ENCODE measurements at regions not wholly inside any gene's neighbourhood (a gene's known extent, or its start where the extent isn't known, plus 50 kb on each side); places are given as distances from the start of the nearest gene placed in this dataset.

DNA sequence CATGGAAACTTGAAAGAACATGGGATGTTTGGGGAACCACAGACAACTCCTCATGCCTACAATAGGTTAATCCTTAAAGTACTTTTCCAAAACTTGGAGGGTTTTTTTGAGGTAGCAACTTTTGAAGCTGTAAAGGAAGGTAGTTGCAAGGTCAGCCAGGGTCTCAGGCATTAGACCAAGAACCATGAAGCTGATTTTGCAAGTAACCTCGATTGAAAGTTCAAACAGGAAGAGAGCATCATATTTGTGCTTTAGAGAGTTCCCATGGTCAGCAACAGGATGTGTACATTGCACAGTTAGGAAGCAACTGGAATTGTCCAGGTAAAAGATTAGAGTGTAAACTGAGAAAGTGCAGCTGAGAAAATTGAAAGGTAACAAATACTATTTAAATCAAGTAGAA lies 199.8 kb upstream of the NR2F2 start (continued):
- TF ChIP-seq MLX (CRISPR knock-in tag; IDR thresholded peaks at IDR 0.05), result 0 out of 2 replicates have a peak, but pooled peaks have one; percentile 34
- TF ChIP-seq, protein P1, sequence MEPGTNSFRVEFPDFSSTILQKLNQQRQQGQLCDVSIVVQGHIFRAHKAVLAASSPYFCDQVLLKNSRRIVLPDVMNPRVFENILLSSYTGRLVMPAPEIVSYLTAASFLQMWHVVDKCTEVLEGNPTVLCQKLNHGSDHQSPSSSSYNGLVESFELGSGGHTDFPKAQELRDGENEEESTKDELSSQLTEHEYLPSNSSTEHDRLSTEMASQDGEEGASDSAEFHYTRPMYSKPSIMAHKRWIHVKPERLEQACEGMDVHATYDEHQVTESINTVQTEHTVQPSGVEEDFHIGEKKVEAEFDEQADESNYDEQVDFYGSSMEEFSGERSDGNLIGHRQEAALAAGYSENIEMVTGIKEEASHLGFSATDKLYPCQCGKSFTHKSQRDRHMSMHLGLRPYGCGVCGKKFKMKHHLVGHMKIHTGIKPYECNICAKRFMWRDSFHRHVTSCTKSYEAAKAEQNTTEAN (CRISPR knock-in tag; conservative IDR thresholded peaks at IDR 0.05), result peak; percentile 83; the same call in 1 of the 2 replicates
- TF ChIP-seq, protein P2, sequence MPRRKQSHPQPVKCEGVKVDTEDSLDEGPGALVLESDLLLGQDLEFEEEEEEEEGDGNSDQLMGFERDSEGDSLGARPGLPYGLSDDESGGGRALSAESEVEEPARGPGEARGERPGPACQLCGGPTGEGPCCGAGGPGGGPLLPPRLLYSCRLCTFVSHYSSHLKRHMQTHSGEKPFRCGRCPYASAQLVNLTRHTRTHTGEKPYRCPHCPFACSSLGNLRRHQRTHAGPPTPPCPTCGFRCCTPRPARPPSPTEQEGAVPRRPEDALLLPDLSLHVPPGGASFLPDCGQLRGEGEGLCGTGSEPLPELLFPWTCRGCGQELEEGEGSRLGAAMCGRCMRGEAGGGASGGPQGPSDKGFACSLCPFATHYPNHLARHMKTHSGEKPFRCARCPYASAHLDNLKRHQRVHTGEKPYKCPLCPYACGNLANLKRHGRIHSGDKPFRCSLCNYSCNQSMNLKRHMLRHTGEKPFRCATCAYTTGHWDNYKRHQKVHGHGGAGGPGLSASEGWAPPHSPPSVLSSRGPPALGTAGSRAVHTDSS (CRISPR knock-in tag; conservative IDR thresholded peaks at IDR 0.05), result no peak
- no peak for TF ChIP-seq ZBTB10 (CRISPR knock-in tag; IDR thresholded peaks at IDR 0.05; ENCODE audit: borderline replicate concordance)
- no peak for TF ChIP-seq ZSCAN12 (CRISPR knock-in tag; IDR thresholded peaks at IDR 0.05)
- TF ChIP-seq, protein P3, sequence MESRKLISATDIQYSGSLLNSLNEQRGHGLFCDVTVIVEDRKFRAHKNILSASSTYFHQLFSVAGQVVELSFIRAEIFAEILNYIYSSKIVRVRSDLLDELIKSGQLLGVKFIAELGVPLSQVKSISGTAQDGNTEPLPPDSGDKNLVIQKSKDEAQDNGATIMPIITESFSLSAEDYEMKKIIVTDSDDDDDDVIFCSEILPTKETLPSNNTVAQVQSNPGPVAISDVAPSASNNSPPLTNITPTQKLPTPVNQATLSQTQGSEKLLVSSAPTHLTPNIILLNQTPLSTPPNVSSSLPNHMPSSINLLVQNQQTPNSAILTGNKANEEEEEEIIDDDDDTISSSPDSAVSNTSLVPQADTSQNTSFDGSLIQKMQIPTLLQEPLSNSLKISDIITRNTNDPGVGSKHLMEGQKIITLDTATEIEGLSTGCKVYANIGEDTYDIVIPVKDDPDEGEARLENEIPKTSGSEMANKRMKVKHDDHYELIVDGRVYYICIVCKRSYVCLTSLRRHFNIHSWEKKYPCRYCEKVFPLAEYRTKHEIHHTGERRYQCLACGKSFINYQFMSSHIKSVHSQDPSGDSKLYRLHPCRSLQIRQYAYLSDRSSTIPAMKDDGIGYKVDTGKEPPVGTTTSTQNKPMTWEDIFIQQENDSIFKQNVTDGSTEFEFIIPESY (CRISPR knock-in tag; IDR thresholded peaks at IDR 0.05), result no peak
- no peak for TF ChIP-seq DMAP1 (CRISPR knock-in tag; IDR thresholded peaks at IDR 0.05)
- no peak for TF ChIP-seq SOX6 (IDR thresholded peaks at IDR 0.05)
- peak; percentile 37; the same call in 1 of the 2 replicates for TF ChIP-seq SOX6 (CRISPR knock-in tag; IDR thresholded peaks at IDR 0.05)
- no peak for TF ChIP-seq ARNTL (CRISPR knock-in tag; IDR thresholded peaks at IDR 0.05)
- TF ChIP-seq, protein P4, sequence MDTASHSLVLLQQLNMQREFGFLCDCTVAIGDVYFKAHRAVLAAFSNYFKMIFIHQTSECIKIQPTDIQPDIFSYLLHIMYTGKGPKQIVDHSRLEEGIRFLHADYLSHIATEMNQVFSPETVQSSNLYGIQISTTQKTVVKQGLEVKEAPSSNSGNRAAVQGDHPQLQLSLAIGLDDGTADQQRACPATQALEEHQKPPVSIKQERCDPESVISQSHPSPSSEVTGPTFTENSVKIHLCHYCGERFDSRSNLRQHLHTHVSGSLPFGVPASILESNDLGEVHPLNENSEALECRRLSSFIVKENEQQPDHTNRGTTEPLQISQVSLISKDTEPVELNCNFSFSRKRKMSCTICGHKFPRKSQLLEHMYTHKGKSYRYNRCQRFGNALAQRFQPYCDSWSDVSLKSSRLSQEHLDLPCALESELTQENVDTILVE (CRISPR knock-in tag; IDR thresholded peaks at IDR 0.05), result no peak
- TF ChIP-seq, protein P5, sequence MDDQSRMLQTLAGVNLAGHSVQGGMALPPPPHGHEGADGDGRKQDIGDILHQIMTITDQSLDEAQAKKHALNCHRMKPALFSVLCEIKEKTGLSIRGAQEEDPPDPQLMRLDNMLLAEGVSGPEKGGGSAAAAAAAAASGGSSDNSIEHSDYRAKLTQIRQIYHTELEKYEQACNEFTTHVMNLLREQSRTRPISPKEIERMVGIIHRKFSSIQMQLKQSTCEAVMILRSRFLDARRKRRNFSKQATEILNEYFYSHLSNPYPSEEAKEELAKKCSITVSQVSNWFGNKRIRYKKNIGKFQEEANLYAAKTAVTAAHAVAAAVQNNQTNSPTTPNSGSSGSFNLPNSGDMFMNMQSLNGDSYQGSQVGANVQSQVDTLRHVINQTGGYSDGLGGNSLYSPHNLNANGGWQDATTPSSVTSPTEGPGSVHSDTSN (CRISPR knock-in tag; IDR thresholded peaks at IDR 0.05; ENCODE audit: borderline replicate concordance), result no peak
- TF ChIP-seq ATM (IDR thresholded peaks at IDR 0.05; ENCODE audit: borderline replicate concordance), result no peak
- TF ChIP-seq ARID5B (CRISPR knock-in tag; IDR thresholded peaks at IDR 0.05), result peak; percentile 88
